Effector memory CD4-positive, alpha-beta T cell (primary cell): ENCODE measurements at regions not wholly inside any gene's neighbourhood (a gene's known extent, or its start where the extent isn't known, plus 50 kb on each side); places are given as distances from the start of the nearest gene placed in this dataset.

Experiments
- DNase-seq, 3 donors: peaks; one replicate each; pipeline ENCODE4 v3.0.0-alpha.2; 2020
- H3K27ac ChIP-seq: 2 replicates; pipeline ENCODE4 v1.7.0; 2013; ENCODE audit warnings: mild to moderate bottlenecking, low read length, moderate library complexity; ENCODE audit not compliant: insufficient read depth, poor library complexity, severe bottlenecking
- H3K27me3 ChIP-seq: replicated peaks from 2 replicates; pipeline ENCODE4 v1.7.0; 2013; ENCODE audit warnings: mild to moderate bottlenecking, low read length; ENCODE audit not compliant: insufficient read depth, control insufficient read depth, poor library complexity, severe bottlenecking
- H3K36me3 ChIP-seq: 2 replicates; pipeline ENCODE4 v1.7.0; 2013; ENCODE audit warnings: mild to moderate bottlenecking, low read length, moderate library complexity; ENCODE audit not compliant: control insufficient read depth, insufficient read depth
- H3K4me1 ChIP-seq: 2 replicates; pipeline ENCODE4 v1.7.0; 2013; ENCODE audit warnings: low read length, mild to moderate bottlenecking; ENCODE audit not compliant: control insufficient read depth, insufficient read depth, poor library complexity, severe bottlenecking
- H3K4me3 ChIP-seq: 2 replicates; pipeline ENCODE4 v1.7.0; 2013; ENCODE audit warnings: low read length, low read depth, mild to moderate bottlenecking; ENCODE audit not compliant: insufficient read depth, poor library complexity, severe bottlenecking
- H3K9me3 ChIP-seq: 2 replicates; pipeline ENCODE4 v1.7.0; 2013; ENCODE audit warnings: mild to moderate bottlenecking, low read length, moderate library complexity; ENCODE audit not compliant: control insufficient read depth

DNA sequence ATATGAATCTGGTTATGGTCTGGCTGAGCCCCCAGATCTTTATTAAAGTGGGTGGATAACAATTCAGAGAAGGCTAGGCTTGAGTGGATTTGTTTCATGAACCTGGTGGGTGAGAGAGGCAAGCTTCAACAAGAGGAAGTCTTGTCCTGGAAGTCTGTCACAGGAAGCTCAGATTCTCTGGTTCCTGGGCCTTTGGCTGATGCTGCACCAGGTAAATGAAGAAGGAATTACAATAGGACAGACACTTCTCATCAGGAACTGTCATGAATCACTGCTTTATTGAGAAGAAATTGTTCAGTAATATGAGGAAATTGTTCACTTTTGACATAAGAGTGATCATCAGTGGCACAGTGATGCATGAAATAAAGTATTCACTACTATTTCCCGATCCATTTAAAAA lies 167.6 kb upstream of the ELL2 start:
- H3K4me3 ChIP-seq: no peak overlapping the region
- no peaks in the 10 kb centered on the region for H3K27me3 ChIP-seq
- H3K4me1 ChIP-seq: no peaks in the 10 kb centered on the region
- no peak overlapping the region for H3K27ac ChIP-seq
- no peaks in the 10 kb centered on the region for H3K36me3 ChIP-seq
- DNase-seq: no peak
- H3K9me3 ChIP-seq: no peaks in the 10 kb centered on the region

DNA sequence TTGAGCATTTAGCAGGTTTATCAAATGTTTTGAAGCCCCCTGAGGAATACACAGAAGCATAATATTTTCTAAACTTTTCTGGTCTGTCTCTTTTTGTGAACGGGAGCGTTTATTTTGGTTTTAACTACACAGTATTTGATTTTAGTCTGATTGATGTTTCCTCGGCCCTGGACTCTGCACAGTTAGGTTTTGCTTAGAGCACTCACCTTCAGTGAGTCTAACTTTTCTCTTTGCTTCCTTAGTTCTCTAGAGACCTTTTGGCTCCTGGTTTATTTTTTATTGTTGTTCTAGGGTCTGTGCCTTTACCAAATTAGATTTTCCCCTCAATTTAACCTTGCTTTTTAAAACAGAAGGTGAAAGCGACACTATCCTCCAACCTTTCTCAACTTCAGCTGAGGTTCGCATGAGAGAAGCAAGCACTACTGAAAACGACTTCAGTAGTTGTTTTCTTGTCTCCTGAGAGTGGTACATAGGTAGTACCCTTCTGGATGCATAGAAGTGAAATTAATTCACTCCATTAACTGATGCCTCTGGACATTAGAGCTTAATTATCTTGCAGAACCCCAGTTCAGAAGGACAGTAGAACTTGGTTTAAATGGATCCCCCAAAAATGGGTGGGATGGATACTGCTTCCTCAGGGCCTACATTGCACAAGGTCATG lies 166.7 kb upstream of the ELL2 start:
- Histone ChIP-seq H3K27me3 (no peaks in the 10 kb centered on the region), H3K4me1 (no peaks in the 10 kb centered on the region), H3K4me3 (no peak overlapping the region), H3K36me3 (no peaks in the 10 kb centered on the region), H3K27ac (no peak overlapping the region), H3K9me3 (no peaks in the 10 kb centered on the region)
- DNase-seq: no peak

DNA sequence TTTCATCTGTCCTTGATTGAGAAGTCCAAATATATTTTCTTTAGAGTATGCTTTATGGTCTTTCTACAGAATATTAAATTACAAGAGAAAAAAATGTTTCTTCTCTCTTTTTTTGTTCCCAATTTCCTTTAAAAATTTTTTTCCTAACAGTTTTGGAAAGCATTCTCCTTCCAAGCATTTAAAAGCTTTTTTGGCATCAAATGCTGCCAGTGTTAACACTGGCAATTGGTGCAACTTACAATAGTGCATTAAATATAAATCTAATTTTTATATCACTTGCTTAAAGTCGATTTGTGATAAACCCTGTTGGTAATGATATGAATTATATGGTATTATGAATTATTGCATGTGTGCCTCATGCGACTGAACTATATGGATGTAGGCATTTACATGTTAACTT lies 165.9 kb upstream of the ELL2 start:
- Histone ChIP-seq H3K9me3 (no peaks in the 10 kb centered on the region), H3K4me3 (no peak overlapping the region), H3K27me3 (no peaks in the 10 kb centered on the region), H3K4me1 (no peaks in the 10 kb centered on the region), H3K27ac (no peak overlapping the region), H3K36me3 (no peaks in the 10 kb centered on the region)
- no peak for DNase-seq

DNA sequence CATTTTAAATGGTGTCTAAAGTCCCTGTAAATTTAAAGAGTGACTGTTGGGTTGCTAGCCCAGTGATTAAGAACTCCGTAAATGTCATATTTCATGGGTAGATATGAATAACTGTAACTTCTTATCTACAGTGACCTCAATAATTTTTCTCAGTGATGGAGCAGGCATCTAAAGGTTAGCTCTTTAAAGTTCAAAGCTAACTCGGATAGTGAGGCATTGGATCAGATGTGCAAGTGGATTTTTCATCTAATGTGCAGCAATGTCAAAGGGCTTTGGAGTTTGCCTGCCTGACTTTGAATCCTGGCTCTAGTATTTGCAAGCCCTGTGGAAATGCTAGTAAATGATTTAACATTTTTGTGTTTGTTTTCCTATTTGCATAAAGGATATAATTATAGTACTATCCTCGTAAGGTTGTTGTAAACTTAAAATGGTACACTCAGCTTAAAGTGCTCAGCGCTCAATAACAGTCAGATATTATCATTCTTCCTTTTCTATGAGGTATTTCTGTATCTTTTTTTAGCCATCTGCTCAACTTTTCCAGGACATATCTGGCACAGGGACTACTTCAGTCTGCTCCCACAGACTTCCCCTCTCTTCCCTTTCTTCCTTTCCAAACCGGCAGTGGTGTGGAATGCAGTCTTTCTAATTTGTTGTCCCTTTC lies 163.7 kb upstream of the ELL2 start:
- no peaks in the 10 kb centered on the region for H3K27me3 ChIP-seq
- H3K9me3 ChIP-seq: no peaks in the 10 kb centered on the region
- no peak overlapping the region for H3K27ac ChIP-seq
- no peak for DNase-seq
- H3K4me1 ChIP-seq: no peaks in the 10 kb centered on the region
- H3K36me3 ChIP-seq: no peaks in the 10 kb centered on the region
- no peak overlapping the region for H3K4me3 ChIP-seq

DNA sequence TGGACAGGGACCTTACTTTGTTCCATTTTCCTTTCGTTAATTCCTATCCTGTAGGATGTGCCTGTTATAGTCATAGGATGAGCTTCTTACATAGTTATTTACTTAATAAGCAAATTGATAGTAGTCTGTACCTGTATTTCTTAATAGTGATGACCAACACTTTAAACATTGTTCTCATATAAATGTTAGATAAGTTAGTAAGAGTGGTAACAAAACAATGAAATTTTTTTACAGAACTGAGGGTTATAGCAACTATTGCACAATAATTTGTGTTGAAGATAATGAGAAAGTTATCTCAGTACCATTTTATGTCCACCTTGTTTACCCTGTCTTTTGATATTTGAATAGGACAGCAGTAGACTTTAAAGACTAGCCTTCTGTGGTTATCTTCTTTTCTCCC lies 162.9 kb upstream of the ELL2 start:
- no peaks in the 10 kb centered on the region for H3K36me3 ChIP-seq
- no peak overlapping the region for H3K4me3 ChIP-seq
- H3K9me3 ChIP-seq: no peaks in the 10 kb centered on the region
- no peak for DNase-seq
- H3K4me1 ChIP-seq: no peaks in the 10 kb centered on the region
- no peak overlapping the region for H3K27ac ChIP-seq
- H3K27me3 ChIP-seq: no peaks in the 10 kb centered on the region

DNA sequence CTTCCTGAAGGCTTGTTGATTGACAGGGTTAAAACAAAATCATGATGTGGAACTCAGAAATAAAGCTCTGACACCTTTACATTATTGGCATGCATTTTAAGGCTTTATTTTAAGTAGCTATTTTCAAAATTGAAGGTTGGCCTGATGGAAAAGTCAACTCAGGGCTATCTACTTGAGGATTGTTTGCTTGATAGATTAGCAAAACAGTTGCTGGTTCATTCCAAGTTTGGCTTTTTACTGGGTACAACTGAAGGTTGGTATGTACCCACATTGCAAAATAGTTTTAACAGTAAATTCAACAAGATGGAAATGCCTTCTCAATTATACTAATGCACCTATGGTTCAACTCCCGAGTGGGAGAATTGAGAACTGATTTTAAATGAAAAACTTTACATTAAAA lies 161.8 kb upstream of the ELL2 start:
- no peaks in the 10 kb centered on the region for H3K36me3 ChIP-seq
- DNase-seq: no peak
- no peaks in the 10 kb centered on the region for H3K9me3 ChIP-seq
- no peak overlapping the region for H3K27ac ChIP-seq
- no peaks in the 10 kb centered on the region for H3K27me3 ChIP-seq
- no peaks in the 10 kb centered on the region for H3K4me1 ChIP-seq
- H3K4me3 ChIP-seq: no peak overlapping the region

DNA sequence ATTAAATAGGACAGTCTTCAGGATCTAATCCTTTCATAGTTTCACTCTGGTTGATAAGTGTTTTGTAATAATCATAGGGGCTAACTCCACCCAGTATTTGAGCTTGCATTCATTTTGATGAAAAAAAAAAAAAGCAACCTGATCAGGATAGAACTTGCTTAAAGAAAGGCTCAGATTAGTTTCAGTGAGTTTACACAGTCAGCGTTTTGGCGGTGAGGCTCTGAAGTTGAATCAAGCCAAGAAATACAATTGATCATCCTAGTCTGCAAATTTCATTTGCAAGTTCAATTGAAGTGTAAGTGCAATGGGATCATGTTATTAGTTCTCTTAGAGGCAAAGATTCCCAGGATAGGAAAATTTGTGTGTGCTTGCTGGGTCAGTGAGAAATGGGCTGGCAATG lies 159.7 kb upstream of the ELL2 start:
- no peaks in the 10 kb centered on the region for H3K9me3 ChIP-seq
- no peaks in the 10 kb centered on the region for H3K4me1 ChIP-seq
- H3K36me3 ChIP-seq: no peaks in the 10 kb centered on the region
- DNase-seq: no peak
- no peak overlapping the region for H3K4me3 ChIP-seq
- H3K27ac ChIP-seq: no peak overlapping the region
- no peaks in the 10 kb centered on the region for H3K27me3 ChIP-seq

DNA sequence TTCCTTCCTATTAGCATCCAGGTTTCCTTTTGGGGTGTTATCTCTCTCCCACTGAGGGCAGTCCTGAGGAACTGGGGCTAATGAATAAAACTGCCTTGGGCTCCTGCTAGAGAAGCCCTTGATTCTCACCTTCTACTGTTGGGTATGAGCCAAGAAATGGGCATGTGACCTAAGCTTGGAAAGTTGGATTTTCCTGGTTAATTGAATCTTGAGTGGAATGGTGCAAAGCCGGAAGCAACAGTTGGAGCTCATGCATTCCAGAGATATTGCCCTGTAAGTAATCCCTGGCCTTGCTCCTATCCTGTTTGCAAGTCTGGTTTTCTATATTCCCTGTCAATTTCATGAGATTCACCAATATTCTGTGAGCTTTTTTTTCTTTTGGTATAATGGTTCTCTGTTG lies 158.5 kb upstream of the ELL2 start:
- no peaks in the 10 kb centered on the region for H3K27me3 ChIP-seq
- no peak overlapping the region for H3K4me3 ChIP-seq
- no peaks in the 10 kb centered on the region for H3K4me1 ChIP-seq
- DNase-seq: no peak
- H3K36me3 ChIP-seq: no peaks in the 10 kb centered on the region
- H3K9me3 ChIP-seq: no peaks in the 10 kb centered on the region
- H3K27ac ChIP-seq: no peak overlapping the region

DNA sequence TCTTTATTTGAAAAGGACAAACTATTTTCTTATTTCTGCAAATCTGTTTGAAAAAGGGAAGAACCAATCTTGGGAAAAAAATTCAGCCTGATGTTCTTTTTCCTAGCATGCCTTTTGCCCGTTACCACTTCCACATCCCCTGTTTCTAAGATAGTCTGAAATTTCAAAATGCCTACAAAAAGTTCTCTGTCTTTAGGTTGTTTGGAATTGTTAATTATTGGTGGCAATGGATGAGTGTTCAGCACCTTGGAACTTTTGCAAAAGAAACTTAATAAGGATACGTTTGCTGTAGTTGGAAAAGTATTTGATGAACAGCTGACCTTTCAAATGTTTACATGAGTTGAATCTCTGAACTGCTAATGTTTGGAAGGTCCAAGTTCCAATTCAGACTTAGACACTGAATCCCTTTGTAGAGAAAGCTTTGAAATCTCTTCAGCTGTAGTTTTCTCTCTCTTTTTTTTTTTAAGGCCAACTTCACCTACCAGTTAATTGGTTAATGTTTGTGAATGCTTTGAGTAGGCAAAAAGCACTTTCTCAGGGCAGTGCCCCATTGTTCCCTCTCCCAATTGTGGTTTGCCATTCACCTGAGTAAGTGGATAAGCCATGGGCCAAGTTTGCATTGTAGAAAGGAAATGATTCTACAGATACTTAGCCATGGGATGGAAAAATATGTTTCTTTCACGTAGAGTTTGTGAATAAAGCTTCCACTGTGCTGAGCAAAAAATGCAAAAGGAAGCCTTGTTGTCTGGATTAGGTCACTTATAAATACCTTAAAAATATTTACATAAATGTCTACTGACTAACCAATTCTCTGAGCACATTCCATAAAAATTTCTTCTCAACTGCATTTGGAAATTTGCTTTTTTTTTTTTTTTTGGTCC lies 156.4 kb upstream of the ELL2 start:
- H3K36me3 ChIP-seq: no peaks in the 10 kb centered on the region
- DNase-seq: no peak
- H3K4me3 ChIP-seq: no peak overlapping the region
- H3K27me3 ChIP-seq: no peaks in the 10 kb centered on the region
- no peaks in the 10 kb centered on the region for H3K9me3 ChIP-seq
- no peaks in the 10 kb centered on the region for H3K4me1 ChIP-seq
- H3K27ac ChIP-seq: no peak overlapping the region
